ENCODE measurements at regions not wholly inside any gene's neighbourhood (a gene's known extent, or its start where the extent isn't known, plus 50 kb on each side); places are given as distances from the start of the nearest gene placed in this dataset.

DNA sequence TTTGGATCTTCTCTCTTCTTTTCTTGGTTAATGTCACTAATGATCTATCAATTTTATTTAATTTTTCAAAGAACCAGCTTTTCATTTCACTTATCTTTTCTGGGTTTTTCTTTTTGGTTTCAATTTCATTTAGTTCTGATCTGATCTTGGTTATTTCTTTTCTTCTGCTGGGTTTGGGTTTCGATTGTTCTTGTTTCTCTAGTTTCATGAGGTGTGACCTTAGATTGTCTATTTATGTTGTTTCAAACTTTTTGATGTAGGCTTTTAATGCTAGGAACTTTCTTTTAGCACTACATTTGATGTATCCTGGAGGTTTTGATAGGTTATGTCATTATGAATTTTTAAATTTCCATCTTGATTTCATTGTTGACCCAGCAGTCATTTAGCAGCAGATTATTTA, 142.3 kb downstream of the C11orf87 start:
- no peak for DNase-seq

GRCh38 chr11:109582470-109582869, 160.5 kb downstream of the C11orf87 start:
- DNase-seq, result no peak

GRCh38 chr11:109584001-109584972, 162.3 kb downstream of the C11orf87 start:
- DNase-seq, result no peak

- no peak for DNase-seq
Observed at GRCh38 chr11:109586789-109587188, 164.8 kb downstream of the C11orf87 start.

DNA sequence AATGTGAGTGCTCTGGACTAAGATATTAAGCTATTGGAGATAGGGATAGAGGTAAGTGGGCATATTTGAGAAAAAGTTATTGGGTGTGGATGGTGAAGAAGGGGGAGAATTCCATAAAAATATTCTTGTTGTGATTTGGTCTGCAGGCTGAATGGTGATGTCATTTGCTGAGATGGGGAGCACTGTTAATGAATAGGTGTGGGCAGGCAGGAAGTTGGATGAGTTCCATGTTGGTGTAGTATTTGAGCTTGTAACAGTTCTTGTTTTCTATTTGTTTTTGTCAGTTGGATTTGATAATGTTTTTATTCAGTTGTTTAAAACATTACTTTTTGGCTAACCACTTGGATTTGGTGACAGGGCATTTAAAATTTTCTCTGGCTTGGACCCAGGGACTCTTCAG, 168.8 kb downstream of the C11orf87 start:
- no peak for DNase-seq

DNA sequence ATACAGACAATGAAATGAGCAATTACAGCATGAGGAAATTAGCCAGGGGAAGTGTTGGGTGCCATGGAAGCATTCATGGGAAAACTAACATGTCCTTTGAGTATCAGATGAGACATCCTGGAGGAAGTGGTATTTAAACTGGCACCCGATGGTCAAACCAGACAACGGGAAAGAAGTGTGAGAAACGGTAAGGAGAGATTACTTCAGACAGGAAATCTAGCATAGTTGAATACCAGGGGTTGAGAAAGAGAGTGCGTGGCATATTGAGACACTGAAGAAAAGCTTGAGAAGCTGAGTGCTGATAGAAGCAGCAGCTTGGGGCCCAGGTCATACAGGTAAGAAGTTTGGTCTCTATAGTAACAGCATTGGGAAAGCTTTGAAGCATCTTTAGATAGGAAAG, 175.3 kb downstream of the C11orf87 start:
- DNase-seq, result no peak

- DNase-seq, result no peak
Observed at GRCh38 chr11:109604481-109605400, 182.8 kb downstream of the C11orf87 start.

- DNase-seq, result no peak
Observed at GRCh38 chr11:109606256-109606655, 184.3 kb downstream of the C11orf87 start.

- no peak for DNase-seq
Observed at GRCh38 chr11:109609454-109610185, 187.6 kb downstream of the C11orf87 start.

DNA sequence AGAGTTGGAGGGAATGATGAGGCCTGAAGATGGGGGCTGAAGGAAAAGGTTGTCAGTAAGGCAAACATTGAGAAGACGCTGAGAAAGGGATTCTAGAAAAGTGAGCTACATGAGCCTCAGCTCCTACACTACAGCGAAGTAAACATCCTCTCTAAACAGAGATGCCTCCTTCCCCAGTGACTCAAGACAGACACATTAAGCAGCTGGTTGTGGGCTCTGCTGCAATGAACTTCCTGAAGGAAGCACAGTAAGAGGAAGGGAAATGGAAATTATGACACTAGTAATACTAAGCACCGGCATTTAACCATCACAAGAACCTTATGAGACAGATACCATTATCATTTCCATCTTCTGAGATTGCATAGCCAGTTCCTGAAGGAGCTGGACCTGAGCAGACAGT, 190.5 kb downstream of the C11orf87 start:
- no peak for DNase-seq

DNA sequence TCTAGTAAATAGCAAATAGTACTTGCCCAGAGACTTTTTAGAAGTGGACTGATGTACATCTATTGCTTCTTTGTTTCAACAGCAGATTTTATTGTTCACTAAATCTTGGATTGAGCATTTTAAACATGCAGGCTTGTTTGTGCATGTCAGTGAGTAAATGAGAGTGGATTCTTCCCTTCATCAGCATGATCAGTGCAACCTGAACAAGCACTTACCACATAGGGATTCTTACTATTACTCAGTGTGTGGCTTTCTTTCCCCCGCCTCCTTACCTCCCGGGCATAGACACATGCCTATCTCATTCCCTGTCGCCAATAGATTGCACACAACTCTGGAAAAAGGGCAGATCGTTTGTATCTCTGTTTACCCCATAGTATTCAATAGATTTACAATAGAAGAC, 197.5 kb downstream of the C11orf87 start:
- DNase-seq, result no peak

DNA sequence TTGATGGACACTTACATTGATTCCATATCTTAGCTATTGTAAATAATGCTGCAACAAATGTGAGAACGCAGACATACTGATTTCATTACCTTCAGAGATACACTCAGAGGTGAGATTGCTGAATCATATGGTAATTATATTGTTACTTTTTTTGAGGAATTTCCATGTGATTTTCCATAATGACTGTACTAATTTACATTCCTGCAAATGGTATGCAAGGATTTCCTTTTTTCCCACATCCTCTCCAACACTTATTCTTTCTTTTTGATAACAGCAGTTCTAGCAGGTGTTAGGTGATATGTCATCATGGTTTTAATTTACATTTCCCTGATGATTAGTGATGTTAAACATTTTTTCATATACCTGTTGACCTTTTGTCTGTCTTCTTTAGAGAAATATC, 207.7 kb downstream of the C11orf87 start:
- DNase-seq, result no peak

GRCh38 chr11:109641549-109641948, 219.6 kb downstream of the C11orf87 start:
- no peak for DNase-seq

DNA sequence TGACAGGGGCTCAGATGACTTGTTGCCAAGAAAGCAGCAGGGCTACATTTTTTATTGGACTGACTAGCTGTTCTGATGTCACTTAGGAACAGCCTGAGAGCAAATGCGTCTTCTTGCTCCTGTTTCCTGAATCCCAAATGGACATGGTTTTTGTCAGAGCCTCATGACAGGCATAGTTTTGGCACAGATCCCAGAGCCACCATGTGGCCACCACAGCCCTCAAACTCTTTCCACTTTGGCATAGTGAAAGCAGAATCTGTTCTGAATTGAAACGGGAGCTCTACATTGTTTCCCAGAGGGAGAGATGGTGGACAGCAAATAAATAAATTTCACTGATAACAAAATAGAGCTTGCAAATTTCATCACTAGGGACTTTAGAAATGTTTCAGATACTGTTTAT, 222.2 kb downstream of the C11orf87 start:
- DNase-seq, result peak; percentile 85

GRCh38 chr11:109648804-109649203, 226.8 kb downstream of the C11orf87 start:
- no peak for DNase-seq

GRCh38 chr11:109654091-109654490, 232.1 kb downstream of the C11orf87 start:
- no peak for DNase-seq

GRCh38 chr11:109658190-109658589, 236.2 kb downstream of the C11orf87 start:
- DNase-seq, result no peak

DNA sequence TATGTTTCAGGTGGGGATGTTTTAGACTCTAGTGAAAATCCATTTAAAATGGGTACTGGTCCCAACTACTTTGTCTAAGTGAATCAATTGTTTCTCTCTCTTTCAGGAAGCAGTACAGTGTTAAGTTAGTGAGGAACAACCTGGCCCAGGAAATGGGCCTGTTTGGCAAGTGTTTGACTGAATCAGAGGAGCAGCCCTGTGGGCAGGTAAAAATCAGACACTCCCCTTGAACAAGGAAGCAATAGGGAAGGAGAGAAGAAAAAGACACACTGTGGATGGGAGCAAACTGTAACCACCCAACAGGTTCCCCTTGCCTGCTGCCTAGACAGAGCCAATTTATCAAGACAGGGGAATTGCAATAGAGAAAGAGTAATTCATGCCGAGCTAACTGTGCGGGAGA, 245.7 kb downstream of the C11orf87 start:
- DNase-seq, result no peak

DNA sequence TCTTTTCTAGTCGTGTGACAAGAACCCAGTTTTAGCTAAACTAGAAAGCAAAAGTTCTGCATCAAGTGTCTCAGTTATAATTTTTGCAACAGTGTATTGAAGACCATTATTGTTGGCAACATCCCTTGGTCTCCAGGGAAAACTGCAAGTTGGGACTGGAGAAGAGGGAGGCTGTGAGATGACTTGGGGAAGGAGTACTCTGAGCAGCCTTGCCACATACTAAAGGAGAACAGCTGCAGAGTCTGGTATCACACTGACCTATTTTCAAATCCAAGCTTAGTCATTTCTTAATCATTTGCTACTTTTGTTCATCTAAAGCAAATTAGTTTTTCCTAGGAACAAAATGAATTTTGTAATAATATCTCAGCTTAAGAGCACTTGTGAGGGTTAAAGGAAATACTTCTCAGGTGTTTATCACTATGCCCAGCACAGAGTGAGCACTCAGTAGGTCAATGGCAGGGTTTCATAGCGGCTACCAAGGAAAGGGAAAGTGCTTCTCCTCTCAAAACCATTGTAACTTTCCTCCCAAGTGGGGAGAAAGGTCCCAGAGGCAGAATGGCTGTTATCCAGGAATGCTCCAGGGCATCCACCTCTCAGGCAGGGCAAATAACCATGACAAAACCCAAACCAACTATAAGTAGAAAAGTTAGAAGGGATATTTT, 247.1 kb downstream of the C11orf87 start:
- no peak for DNase-seq

DNA sequence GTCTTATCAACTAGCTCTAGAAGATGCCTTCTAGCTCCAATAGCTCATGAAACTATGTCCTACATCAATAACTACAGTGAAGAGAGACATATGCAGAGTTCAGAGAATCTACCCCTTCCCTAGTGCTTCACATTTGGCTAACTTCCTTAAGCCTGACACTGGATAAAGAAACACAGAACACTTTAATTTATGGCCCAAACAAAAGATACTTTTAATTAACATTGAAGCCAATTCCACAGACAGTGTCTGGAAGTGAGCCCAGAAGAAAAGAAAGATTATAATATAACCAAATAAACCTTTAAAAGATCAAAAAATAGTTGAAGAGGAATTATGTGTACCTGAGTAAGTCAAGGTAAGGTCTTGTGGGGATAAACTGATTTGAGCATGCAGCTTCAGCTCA, 255.2 kb downstream of the C11orf87 start:
- no peak for DNase-seq

GRCh38 chr11:109677876-109678275, 255.9 kb downstream of the C11orf87 start:
- no peak for DNase-seq

DNA sequence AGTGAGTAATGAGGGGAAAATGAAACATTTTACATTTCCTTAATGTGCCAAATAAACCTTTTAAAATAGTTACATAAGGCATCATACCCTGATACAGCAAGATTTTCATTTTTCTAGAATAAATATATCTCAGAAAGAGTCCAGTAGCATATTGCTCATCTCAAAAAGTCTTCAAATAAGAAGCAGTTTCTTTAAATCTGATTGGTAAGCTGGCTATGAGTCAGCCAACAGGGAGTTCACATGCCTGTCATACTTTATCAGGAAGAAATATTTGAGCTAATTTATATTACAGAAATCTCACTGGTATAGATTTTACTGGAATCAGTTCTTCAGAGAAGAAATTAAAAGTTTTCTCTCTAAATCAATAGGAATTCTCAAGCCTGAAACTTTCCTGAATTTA, 258.1 kb downstream of the C11orf87 start:
- DNase-seq, result no peak

Data from NCI-H2107 (cell line).